Retina (tissue), 1 donor: ENCODE measurements at regions not wholly inside any gene's neighbourhood (a gene's known extent, or its start where the extent isn't known, plus 50 kb on each side); places are given as distances from the start of the nearest gene placed in this dataset.
A peak's percentile ranks its signal among the peaks of the same experiment; 100 is the strongest.
"Not testable (repeated sequence)": the region's sequence is repeated elsewhere in the genome, so short reads cannot be mapped to it uniquely, and the experiment has no call there.

ENCODE experiments used
- DNase-seq: peaks from one replicate; pipeline ENCODE4 v3.0.0-alpha.2; 2016

GRCh38 chr7:69510114-69510513, 88.2 kb upstream of the AUTS2 start:
- no peak for DNase-seq

GRCh38 chr7:69515495-69516212, 82.6 kb upstream of the AUTS2 start:
- no peak for DNase-seq

DNA sequence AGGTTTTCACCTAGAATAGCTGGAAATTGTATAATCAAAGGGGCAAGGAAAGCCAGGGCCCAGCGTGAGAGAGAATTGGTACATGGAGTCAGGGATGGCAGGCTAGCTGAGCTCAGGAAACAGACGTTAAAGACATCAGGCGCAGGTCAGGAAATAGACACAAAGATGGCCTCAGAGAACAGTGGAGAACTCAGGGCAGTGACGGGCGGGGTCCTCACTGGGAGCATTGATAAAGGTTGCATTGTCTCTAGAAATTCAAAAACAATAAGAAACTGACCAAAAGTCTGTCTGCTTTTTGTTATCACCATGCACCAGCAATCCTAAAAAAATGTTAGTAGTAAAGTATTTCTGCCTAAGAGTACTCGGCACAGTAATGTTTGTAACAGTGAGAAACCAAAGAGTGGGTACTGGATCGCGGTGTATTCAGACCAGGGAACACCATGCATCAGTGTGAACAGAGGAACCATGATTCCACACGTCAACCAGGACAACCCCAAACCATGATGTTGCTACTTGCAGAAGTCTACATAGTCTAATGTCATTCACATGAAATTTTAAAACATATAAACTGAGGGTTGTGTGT, 81.9 kb upstream of the AUTS2 start:
- DNase-seq = no peak

DNA sequence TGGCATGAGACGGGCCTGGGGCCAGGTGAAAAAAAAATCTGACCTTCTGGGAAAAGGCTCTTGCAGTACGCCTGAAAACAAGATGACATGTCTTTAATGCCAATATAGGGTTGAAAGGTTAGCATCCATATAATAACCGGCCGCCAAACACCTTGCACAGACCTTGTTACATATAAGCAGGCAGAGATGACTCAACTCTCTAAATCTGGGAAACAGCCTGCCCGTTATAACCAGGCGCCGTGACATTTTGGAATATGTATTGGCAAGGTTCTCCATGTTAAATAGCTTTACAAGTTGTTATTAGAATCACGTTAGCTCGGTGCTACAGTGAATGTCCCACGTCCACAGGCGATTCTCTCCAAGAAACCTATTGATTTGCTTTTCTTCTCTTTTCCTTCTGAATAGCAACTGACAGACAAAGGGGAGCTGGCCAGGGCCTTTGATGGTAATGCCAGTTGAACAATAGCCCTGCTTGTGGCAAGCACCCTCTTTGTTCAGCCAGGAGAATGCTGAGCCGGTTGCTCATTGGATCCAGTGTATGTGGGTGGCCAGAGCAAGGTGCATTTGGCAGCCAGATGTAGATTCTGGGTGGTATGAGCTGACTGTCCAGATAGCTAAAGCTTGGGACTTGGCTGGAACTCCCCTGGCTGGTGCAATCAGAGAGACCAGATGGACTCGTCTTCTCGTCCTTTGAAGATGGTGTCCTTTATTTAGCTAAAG, 80.1 kb upstream of the AUTS2 start:
- DNase-seq = peak; percentile 64

GRCh38 chr7:69518705-69519077, 79.6 kb upstream of the AUTS2 start:
- no peak for DNase-seq

GRCh38 chr7:69526570-69526969, 71.7 kb upstream of the AUTS2 start:
- DNase-seq = no peak

DNA sequence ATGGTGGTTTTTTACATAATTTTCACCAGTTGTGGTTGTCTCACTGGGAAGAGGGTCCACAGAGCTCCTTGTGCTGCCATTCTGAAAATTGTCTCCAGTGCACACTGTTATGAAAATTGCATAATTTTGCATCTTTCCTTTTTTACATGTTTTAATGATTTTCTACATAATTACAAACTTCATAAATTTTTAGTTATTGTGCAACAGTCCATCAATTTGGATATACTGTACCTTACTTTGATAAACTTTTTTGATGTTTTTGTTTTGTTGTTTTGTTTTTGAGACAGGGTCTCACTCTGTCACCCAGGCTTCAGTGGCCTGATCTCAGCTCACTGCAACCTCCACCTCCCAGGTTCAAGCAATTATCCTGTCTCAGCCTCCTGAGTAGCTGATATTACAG, 70.6 kb upstream of the AUTS2 start:
- DNase-seq = no peak

DNA sequence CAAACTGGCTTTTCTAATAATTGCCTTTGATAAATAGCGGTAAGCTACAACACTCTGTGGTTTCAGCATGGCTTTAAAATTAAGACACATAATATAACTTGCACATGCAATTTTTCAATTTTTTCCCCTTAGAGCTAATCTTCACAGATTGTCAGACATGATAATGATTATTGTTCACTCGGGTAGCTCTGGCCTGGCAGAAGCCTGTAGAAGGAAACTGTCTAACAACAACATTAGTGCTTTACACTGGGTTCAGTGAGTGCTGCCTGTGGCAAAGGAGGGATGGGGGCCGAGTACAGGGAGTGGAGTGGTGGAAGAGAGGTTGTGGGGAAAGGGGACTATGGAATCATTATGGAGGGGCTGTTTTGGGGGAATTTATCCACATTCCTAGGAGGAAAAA, 67.2 kb upstream of the AUTS2 start:
- DNase-seq = no peak

DNA sequence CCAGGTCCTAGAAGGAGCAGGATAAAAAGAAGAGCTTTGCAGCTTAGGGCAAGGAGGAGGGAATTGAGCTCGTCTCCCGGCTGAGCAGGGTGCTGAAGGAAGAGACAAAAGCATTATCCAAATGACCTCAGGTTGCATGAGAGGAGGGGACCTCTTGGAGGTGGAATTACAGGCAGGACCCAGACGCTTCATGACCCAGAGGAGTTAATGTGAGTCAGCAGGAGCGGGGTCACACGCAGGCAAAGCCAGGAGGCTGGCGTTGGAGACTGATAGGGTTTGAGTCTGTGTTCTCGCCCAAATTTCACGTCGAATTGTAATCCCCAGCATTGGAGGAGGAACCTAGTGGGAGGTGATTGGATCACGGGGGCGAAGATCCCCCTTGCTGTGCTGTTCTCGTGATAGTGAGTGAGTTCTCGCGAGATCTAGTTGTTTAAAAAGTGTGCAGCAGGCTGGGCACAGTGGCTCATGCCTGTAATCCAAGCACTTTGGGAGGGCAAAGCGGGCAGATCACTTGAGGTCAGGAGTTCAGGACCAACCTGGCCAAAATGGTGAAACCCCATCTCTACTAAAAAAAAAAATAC, 63.7 kb upstream of the AUTS2 start:
- DNase-seq = no peak

DNA sequence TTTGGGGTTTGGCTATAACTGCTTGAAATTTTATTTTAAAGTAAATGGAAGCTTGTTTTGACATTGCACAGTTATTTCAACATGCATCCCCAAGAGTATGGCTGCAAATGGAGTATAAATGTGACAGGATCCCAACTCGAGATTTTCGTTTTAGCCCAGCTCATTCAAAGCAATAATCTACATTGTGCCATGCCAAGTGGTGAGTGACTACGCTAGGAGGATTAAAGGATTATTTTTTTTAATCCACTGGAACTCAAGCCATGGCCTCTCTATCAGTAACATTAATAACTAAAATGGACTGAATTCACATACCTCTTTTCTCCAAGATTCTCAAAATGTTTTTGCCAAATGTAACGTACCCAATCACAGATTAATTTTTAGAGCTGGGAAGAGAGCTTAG, 60.6 kb upstream of the AUTS2 start:
- no peak for DNase-seq

DNA sequence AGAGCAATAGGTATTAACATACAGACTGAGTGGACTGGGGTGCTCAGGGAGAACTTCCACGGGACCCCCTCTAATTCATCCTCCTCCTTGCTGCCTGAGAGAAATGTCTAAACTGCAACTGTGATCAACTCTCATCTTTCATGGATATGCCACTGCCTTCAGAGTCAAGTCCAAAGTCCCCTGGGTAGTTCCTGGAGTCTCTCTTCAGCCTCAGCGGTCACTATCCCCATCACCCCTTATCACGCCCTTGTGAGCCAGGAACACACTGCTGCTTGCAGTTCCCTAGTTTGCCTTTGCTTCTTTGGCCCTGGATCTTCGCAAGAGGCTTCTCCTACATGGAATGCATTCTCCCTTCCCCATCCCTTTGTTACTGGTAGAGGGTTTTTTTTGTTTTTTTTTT, 58.7 kb upstream of the AUTS2 start:
- DNase-seq = no peak

- no peak for DNase-seq
Observed at GRCh38 chr7:69540287-69540686, 58.0 kb upstream of the AUTS2 start.

DNA sequence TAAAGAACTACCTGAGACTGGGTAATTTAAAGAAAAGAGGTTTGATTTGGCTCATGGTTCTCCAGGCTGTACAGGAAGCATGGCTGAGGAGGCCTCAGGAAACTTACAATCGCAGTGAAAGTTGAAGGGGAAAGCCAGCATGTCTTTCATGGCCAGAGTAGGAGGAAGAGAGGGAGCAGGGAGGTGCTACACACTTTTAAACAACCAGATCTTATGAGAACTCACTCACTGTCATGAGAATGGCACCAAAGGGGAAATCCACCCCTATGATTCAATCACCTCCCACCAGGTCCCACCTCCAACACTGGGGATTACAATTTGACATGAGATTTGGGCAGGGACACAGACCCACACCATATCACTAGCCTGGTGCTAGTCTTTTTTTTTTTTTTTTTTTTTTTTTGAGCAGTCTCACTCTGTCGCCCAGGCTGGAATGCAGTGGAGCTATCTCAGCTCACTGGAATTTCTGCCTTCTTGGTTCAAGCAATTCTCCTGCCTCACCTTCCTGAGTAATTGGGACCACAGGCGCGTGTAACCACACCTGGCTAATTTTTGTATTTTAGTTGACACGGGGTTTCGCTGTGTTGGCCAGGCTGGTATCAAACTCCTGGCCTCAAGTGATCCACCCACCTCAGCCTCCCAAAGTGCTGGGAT, 56.4 kb upstream of the AUTS2 start:
- DNase-seq = not testable (repeated sequence)

GRCh38 chr7:69545175-69545574, 53.1 kb upstream of the AUTS2 start:
- DNase-seq = no peak
